ENCODE measurements at regions not wholly inside any gene's neighbourhood (a gene's known extent, or its start where the extent isn't known, plus 50 kb on each side); places are given as distances from the start of the nearest gene placed in this dataset.

DNA sequence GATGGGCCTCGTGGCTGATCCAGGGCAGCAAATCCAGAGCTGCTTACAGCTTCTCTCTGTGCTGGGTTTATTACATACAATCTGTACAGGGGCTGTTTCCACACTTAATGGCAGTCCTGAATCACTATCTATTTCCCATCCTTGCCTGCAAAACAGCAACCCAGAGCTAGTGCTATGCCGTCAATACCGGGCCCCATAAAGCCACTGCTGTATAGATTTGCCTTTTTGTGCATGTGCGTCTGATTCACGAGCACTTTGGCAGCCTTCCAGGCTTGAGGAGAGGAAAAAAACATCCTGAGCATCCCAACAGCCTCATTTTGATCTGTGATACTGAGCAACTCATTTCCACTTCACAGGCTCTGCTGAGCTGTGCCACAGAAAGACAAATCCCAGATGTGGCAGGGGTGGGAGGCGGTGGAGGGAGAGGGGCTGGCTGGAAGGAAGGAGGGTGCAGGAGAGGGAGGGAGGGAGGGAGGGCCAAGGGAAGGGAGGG is 65.2 kb upstream of the TARBP1 start:
- Histone ChIP-seq H3K27me3 (ENCODE audit: control insufficient read depth in 2 of 2, insufficient read depth in 2 of 2, low read length in 2 of 2) (no peaks in the 10 kb centered on the region), H3K79me2 (ENCODE audit: insufficient read depth, low read length) (no peaks in the 10 kb centered on the region), H3K36me3 (replicated peaks in 1 of 2; ENCODE audit: control insufficient read depth in 1 of 2, insufficient read depth in 2 of 2, low read length in 2 of 2) (no peaks in the 10 kb centered on the region), H3K4me3 (replicated peaks in 1 of 3; ENCODE audit: low read depth in 2 of 3, low read length in 3 of 3) (no peak overlapping the region), H3K4me1 (ENCODE audit: control insufficient read depth in 1 of 2, insufficient read depth in 2 of 2, low read length in 2 of 2) (peaks cover 6% of the 10 kb centered on the region in 2 donors), H4K20me1 (ENCODE audit: insufficient read depth, low read length) (no peaks in the 10 kb centered on the region), H3K4me2 (replicated peaks; ENCODE audit: extremely low read depth, low read length, poor library complexity, severe bottlenecking) (no peak overlapping the region), H3K9ac (ENCODE audit: insufficient read depth, low read length, poor library complexity, severe bottlenecking) (no peak overlapping the region), H2AFZ (ENCODE audit: insufficient read depth, low read depth, low read length, poor library complexity, severe bottlenecking) (no peak overlapping the region), H3K9me3 (replicated peaks in 1 of 2; ENCODE audit: control insufficient read depth in 1 of 2, insufficient read depth in 1 of 2, low read length in 2 of 2) (no peaks in the 10 kb centered on the region), H3K27ac (ENCODE audit: low read depth in 1 of 2, low read length in 2 of 2) (no peak overlapping the region)
- TF ChIP-seq, protein P1, sequence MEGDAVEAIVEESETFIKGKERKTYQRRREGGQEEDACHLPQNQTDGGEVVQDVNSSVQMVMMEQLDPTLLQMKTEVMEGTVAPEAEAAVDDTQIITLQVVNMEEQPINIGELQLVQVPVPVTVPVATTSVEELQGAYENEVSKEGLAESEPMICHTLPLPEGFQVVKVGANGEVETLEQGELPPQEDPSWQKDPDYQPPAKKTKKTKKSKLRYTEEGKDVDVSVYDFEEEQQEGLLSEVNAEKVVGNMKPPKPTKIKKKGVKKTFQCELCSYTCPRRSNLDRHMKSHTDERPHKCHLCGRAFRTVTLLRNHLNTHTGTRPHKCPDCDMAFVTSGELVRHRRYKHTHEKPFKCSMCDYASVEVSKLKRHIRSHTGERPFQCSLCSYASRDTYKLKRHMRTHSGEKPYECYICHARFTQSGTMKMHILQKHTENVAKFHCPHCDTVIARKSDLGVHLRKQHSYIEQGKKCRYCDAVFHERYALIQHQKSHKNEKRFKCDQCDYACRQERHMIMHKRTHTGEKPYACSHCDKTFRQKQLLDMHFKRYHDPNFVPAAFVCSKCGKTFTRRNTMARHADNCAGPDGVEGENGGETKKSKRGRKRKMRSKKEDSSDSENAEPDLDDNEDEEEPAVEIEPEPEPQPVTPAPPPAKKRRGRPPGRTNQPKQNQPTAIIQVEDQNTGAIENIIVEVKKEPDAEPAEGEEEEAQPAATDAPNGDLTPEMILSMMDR (IDR thresholded peaks at IDR 0.05) = no peak
- WGBS (ENCODE audit: insufficient coverage) = 22% methylated on average over 4 of the region's 6 CpGs
- H3K9me3 Mint-ChIP-seq = no peaks in the 10 kb centered on the region
- H3K27me3 Mint-ChIP-seq (ENCODE audit: low read depth in 3 of 3) = peaks cover 4 to 11% (median 5%) of the 10 kb centered on the region in 3 donors
- DNase-seq = peak; percentile 34 to 53 (median 38)
- peak overlapping the region in 5 of 7 donors; percentile 11 to 45 (median 24) for H3K27ac Mint-ChIP-seq
- intact Hi-C loops (cut with micrococcal nuclease) = loop anchor here (5.0 to 10.0 kb wide), 2 partner anchors 42 to 51 kb away; no protein-coding TSS in a partner anchor
- H3K4me1 Mint-ChIP-seq = peaks cover 19% of the 10 kb centered on the region
- H3K36me3 Mint-ChIP-seq = no peaks in the 10 kb centered on the region
- H3K4me3 Mint-ChIP-seq = no peak overlapping the region

DNA sequence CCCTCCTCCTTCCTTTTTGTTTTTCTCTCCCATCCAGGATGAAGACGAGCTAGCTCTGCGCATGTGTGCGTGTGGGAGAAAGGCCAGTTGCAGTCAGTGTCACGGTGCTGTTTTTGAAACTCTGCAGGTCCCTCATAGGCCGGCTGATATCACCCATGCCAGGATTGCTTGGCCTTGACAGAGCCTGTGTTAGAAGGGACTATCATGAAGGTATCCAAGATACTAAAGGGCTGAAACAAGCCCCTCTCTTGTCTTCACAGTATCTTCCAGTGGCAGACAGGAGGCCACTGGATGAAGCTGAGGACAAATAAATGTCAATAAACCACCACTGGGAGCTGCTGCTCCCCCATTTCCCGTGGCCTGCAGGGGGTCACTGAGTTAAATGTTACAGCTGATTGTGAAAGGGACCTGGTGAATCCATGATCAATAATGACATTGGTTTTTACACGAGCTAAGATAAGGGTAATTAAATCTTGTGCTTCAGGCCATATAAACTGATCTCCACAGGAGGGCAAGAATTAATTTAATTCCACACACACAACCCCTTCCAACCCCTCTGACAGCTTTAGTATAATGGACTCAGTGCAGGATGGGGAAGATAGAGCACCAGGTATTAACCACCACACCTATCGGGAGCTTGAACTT is 64.6 kb upstream of the TARBP1 start:
- intact Hi-C loops (cut with micrococcal nuclease) = loop anchor here (5.0 to 10.0 kb wide), 2 partner anchors 41 to 51 kb away; no protein-coding TSS in a partner anchor
- Histone ChIP-seq H3K4me2 (replicated peaks; ENCODE audit: extremely low read depth, low read length, poor library complexity, severe bottlenecking) (no peak overlapping the region), H3K79me2 (ENCODE audit: insufficient read depth, low read length) (no peaks in the 10 kb centered on the region), H3K27ac (ENCODE audit: low read depth in 1 of 2, low read length in 2 of 2) (no peak overlapping the region), H3K9ac (ENCODE audit: insufficient read depth, low read length, poor library complexity, severe bottlenecking) (no peak overlapping the region), H3K4me1 (ENCODE audit: control insufficient read depth in 1 of 2, insufficient read depth in 2 of 2, low read length in 2 of 2) (peaks cover 6% of the 10 kb centered on the region in 2 donors), H3K36me3 (replicated peaks in 1 of 2; ENCODE audit: control insufficient read depth in 1 of 2, insufficient read depth in 2 of 2, low read length in 2 of 2) (no peaks in the 10 kb centered on the region), H3K27me3 (ENCODE audit: control insufficient read depth in 2 of 2, insufficient read depth in 2 of 2, low read length in 2 of 2) (no peaks in the 10 kb centered on the region), H3K4me3 (replicated peaks in 1 of 3; ENCODE audit: low read depth in 2 of 3, low read length in 3 of 3) (no peak overlapping the region), H3K9me3 (replicated peaks in 1 of 2; ENCODE audit: control insufficient read depth in 1 of 2, insufficient read depth in 1 of 2, low read length in 2 of 2) (no peaks in the 10 kb centered on the region), H4K20me1 (ENCODE audit: insufficient read depth, low read length) (no peaks in the 10 kb centered on the region), H2AFZ (ENCODE audit: insufficient read depth, low read depth, low read length, poor library complexity, severe bottlenecking) (no peak overlapping the region)
- TF ChIP-seq, protein P1 (IDR thresholded peaks at IDR 0.05) = no peak
- H3K4me1 Mint-ChIP-seq = peaks cover 19% of the 10 kb centered on the region
- H3K27me3 Mint-ChIP-seq (ENCODE audit: low read depth in 3 of 3) = peaks cover 4 to 11% (median 5%) of the 10 kb centered on the region in 3 donors
- H3K27ac Mint-ChIP-seq = peak overlapping the region in 4 of 7 donors; percentile 11 to 45 (median 21)
- whole genome bisulfite sequencing (ENCODE audit: insufficient coverage) = 100% methylated on average over 1 of the region's 8 CpGs
- DNase-seq = no peak
- no peaks in the 10 kb centered on the region for H3K36me3 Mint-ChIP-seq
- H3K9me3 Mint-ChIP-seq = no peaks in the 10 kb centered on the region
- no peak overlapping the region for H3K4me3 Mint-ChIP-seq
